ENCODE measurements at regions not wholly inside any gene's neighbourhood (a gene's known extent, or its start where the extent isn't known, plus 50 kb on each side); places are given as distances from the start of the nearest gene placed in this dataset.

DNA sequence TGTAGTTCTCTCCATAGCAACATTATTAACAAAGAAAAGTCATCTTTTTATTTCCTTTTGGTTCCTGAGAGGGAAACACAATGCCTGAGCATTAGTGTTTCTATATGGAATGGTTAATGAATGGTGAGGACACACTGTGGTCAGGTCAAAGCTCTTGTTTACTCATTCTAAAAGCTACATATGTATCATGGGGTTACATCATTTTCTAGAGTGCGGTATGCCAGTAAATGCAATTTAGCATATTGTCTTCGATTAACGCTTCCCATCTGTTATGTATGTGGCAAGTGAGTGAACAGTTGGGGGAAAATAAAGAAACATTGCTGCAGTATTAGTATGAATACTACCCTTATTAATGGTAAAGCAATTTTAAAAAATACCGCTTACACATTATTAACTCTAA, 1152.2 kb upstream of the SPRY2 start:
- TF ChIP-seq POLR2A (IDR thresholded peaks at IDR 0.05) (no peak), CTCF (IDR thresholded peaks at IDR 0.05) (no peak)
